Erythroblast (primary cell): ENCODE measurements at regions not wholly inside any gene's neighbourhood (a gene's known extent, or its start where the extent isn't known, plus 50 kb on each side); places are given as distances from the start of the nearest gene placed in this dataset.

Experiments used
- GATA1 ChIP-seq: IDR thresholded peaks from 2 replicates; pipeline ENCODE4 v1.6.1; 2011; ENCODE audit warnings: low read depth, mild to moderate bottlenecking, control low read depth, low read length, moderate library complexity
- POLR2A ChIP-seq: IDR thresholded peaks from 2 replicates; pipeline ENCODE4 v1.6.1; 2011; ENCODE audit warnings: mild to moderate bottlenecking, low read length

- TF ChIP-seq POLR2A (no peak), GATA1 (no peak)
Measured at GRCh38 chr6:85118652-85119235, 331.1 kb upstream of the NT5E start.
